Neuron (in vitro differentiated cells): ENCODE measurements at regions not wholly inside any gene's neighbourhood (a gene's known extent, or its start where the extent isn't known, plus 50 kb on each side); places are given as distances from the start of the nearest gene placed in this dataset.

Experiments
- H2AFZ ChIP-seq: one replicate; pipeline ENCODE4 v1.6.1; 2013; ENCODE audit warnings: low read depth, mild to moderate bottlenecking, inconsistent platforms, low read length, moderate library complexity
- H3K27me3 ChIP-seq: one replicate; pipeline ENCODE4 v1.6.1; 2013; ENCODE audit warnings: low read length; ENCODE audit not compliant: insufficient read depth
- H3K36me3 ChIP-seq: one replicate; pipeline ENCODE4 v1.6.1; 2013; ENCODE audit warnings: low read length; ENCODE audit not compliant: insufficient read depth
- H3K4me1 ChIP-seq: one replicate; pipeline ENCODE4 v1.6.1; 2013; ENCODE audit warnings: low read length; ENCODE audit not compliant: insufficient read depth
- H3K4me3 ChIP-seq: 2 replicates; pipeline ENCODE4 v1.5.1; 2013; ENCODE audit warnings: mild to moderate bottlenecking, low read length, moderate library complexity
- H3K9me3 ChIP-seq: one replicate; pipeline ENCODE4 v1.6.1; 2013; ENCODE audit warnings: low read length

DNA sequence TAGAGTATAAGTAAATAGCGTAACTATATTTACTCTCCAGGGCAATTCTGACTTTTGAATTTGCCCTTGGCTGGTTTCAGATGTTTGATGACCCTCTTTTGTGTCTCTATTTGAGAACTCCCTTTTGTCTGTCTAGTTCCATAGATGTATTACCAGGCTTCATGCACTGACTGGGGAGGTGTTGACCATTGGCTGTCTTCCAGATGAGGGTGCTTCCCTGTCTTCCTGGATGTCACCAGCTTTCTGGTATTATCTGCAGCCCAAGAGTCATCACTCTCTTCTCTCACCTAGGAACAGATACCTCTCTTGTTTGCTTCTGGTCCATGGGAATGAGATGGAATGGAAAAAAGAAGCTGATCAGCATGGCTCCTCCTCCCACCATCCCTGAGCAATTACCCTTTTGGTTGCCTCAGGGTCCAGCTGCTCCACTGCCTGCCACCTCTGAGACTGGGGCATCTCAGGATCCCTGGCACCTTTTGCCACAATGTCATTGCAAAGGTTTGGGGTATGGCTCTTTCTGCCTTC is 58.7 kb upstream of the TMED7 start:
- Histone ChIP-seq H2AFZ (no peak overlapping the region), H3K36me3 (no peaks in the 10 kb centered on the region), H3K9me3 (peaks cover 2% of the 10 kb centered on the region), H3K27me3 (no peaks in the 10 kb centered on the region), H3K4me1 (no peaks in the 10 kb centered on the region), H3K4me3 (no peak overlapping the region)

GRCh38 chr5:115683081-115683480 is 57.2 kb upstream of the TMED7 start:
- H2AFZ ChIP-seq = no peak overlapping the region
- H3K27me3 ChIP-seq = no peaks in the 10 kb centered on the region
- H3K4me1 ChIP-seq = no peaks in the 10 kb centered on the region
- H3K9me3 ChIP-seq = peaks cover 2% of the 10 kb centered on the region
- H3K4me3 ChIP-seq = no peak overlapping the region
- no peaks in the 10 kb centered on the region for H3K36me3 ChIP-seq
